ENCODE measurements at regions not wholly inside any gene's neighbourhood (a gene's known extent, or its start where the extent isn't known, plus 50 kb on each side); places are given as distances from the start of the nearest gene placed in this dataset.

DNA sequence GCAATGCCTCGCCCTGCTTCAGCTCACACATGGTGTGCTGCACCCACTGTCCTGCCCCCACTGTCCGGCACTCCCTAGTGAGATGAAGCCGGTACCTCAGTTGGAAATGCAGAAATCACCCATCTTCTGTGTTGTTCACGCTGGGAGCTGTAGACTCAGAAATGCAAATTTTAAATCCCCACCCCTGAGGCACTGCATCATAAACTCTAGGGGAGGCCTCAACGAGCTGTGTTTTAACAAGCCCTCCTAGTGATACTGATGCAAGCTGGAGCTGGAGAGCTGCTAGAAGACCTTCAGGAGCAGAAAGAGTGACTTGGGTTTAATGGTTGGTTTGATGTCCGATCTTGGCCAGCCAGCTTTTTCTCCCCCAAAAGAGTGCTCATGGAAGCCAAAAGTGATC, 146.0 kb upstream of the MAST4 start:
- no peak for DNase-seq (ENCODE audit: low spot score in 2 of 2, unreplicated experiment in 2 of 2)
- no peak overlapping the region for H3K4me3 Mint-ChIP-seq
- peaks cover 19% of the 10 kb centered on the region for H3K36me3 Mint-ChIP-seq
- H3K4me1 Mint-ChIP-seq = peaks cover 2% of the 10 kb centered on the region
- H3K27ac Mint-ChIP-seq = no peak overlapping the region
- H3K9me3 Mint-ChIP-seq = peaks cover 49% of the 10 kb centered on the region
- TF ChIP-seq, protein P1, sequence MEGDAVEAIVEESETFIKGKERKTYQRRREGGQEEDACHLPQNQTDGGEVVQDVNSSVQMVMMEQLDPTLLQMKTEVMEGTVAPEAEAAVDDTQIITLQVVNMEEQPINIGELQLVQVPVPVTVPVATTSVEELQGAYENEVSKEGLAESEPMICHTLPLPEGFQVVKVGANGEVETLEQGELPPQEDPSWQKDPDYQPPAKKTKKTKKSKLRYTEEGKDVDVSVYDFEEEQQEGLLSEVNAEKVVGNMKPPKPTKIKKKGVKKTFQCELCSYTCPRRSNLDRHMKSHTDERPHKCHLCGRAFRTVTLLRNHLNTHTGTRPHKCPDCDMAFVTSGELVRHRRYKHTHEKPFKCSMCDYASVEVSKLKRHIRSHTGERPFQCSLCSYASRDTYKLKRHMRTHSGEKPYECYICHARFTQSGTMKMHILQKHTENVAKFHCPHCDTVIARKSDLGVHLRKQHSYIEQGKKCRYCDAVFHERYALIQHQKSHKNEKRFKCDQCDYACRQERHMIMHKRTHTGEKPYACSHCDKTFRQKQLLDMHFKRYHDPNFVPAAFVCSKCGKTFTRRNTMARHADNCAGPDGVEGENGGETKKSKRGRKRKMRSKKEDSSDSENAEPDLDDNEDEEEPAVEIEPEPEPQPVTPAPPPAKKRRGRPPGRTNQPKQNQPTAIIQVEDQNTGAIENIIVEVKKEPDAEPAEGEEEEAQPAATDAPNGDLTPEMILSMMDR (IDR thresholded peaks at IDR 0.05; ENCODE audit: unreplicated experiment) = no peak
- no peaks in the 10 kb centered on the region for H3K27me3 Mint-ChIP-seq (ENCODE audit: low read depth)

DNA sequence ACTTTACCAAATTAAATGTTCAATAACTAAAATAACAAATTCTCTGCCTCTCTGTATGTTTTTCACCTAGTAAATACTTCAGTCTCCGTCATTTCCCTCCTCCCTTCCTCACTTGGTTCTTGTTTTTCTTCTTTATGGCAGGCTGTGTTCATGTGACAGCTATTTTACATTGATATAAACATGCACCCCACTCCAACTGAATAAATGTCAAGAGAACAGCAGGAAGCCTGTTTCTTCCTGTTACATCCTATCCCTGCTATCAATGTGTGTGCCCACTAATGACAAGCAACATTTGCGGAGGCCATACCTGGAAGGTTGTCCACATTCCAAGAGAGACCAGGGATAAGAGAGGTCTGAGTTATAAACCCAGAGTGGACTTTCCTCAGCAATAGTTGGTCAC, 145.2 kb upstream of the MAST4 start:
- H3K4me3 Mint-ChIP-seq = no peak overlapping the region
- no peak for DNase-seq (ENCODE audit: low spot score in 2 of 2, unreplicated experiment in 2 of 2)
- no peaks in the 10 kb centered on the region for H3K27me3 Mint-ChIP-seq (ENCODE audit: low read depth)
- H3K36me3 Mint-ChIP-seq = peaks cover 19% of the 10 kb centered on the region
- TF ChIP-seq, protein P1 (IDR thresholded peaks at IDR 0.05; ENCODE audit: unreplicated experiment) = no peak
- H3K27ac Mint-ChIP-seq = no peak overlapping the region
- H3K4me1 Mint-ChIP-seq = peaks cover 3% of the 10 kb centered on the region
- H3K9me3 Mint-ChIP-seq = peaks cover 53% of the 10 kb centered on the region

DNA sequence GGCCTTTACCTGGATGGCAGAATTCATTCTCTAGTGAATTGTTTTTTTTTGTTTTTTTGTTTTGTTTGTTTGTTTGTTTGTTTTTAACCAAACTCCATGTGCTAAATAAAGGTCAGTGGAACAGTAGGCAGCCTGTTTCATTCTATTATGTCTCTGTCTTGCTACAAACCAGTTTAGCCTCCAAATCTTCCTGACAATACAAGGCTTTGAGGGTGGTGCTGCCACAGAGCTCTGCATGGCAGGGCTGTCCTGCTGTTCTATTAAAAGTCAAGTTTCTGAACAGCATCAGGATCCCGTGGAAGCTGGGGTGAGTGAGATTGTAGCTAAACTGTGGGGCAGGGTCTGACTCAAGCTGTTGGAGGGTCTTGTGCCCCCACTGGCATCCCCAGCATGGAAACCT, 144.1 kb upstream of the MAST4 start:
- Mint-ChIP-seq H3K27ac (no peak overlapping the region), H3K36me3 (peaks cover 19% of the 10 kb centered on the region), H3K9me3 (peaks cover 52% of the 10 kb centered on the region), H3K4me3 (no peak overlapping the region), H3K27me3 (ENCODE audit: low read depth) (no peaks in the 10 kb centered on the region), H3K4me1 (peaks cover 3% of the 10 kb centered on the region)
- TF ChIP-seq, protein P1 (IDR thresholded peaks at IDR 0.05; ENCODE audit: unreplicated experiment) = no peak
- no peak for DNase-seq (ENCODE audit: low spot score in 2 of 2, unreplicated experiment in 2 of 2)

DNA sequence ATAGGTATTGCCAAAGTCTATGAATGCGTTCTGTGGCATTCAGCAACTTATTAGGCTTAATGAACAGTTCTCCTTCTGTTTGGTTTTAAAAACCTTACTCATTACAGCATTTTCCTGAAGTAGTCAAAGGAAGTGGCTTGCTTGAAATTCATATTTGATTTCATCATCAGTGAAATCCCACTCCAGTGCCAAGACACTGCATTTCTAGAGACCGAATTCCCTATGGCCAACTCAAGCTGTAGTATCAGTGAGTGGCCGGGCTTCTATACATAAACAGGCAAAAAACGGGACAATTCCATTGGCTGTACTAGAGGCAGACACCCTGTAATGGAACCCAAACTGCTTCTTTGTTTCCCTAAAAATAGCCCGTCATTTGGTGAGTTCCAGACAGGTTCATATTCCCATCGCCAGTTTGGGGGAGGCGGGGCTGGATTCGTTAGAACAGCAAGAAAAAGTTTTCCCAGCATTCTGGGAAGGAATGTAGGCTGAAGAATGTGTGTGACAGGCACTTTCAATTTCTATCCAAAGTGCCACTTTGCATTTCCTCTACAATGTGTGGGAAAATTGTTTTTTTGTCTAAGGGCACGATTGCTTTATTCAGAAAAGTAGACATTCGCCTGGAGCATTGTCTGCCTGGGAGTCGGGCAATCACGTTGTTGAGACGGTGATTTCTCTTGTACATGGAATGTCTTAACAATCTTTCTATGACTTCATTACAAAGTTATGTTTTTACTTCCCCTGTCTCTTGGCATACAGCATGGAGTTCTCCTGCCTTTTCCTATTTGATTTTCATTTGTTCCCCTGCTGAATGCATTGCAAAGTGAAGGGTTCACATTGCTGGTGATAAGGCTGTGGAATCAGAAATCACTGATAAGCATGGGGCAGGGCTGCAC, 141.8 kb upstream of the MAST4 start:
- peak overlapping the region; percentile 44 for H3K27ac Mint-ChIP-seq
- H3K9me3 Mint-ChIP-seq = peaks cover 38% of the 10 kb centered on the region
- H3K27me3 Mint-ChIP-seq (ENCODE audit: low read depth) = no peaks in the 10 kb centered on the region
- peaks cover 6% of the 10 kb centered on the region for H3K36me3 Mint-ChIP-seq
- TF ChIP-seq, protein P1 (IDR thresholded peaks at IDR 0.05; ENCODE audit: unreplicated experiment) = no peak
- H3K4me3 Mint-ChIP-seq = no peak overlapping the region
- peaks cover 3% of the 10 kb centered on the region for H3K4me1 Mint-ChIP-seq
- no peak for DNase-seq (ENCODE audit: low spot score in 2 of 2, unreplicated experiment in 2 of 2)

DNA sequence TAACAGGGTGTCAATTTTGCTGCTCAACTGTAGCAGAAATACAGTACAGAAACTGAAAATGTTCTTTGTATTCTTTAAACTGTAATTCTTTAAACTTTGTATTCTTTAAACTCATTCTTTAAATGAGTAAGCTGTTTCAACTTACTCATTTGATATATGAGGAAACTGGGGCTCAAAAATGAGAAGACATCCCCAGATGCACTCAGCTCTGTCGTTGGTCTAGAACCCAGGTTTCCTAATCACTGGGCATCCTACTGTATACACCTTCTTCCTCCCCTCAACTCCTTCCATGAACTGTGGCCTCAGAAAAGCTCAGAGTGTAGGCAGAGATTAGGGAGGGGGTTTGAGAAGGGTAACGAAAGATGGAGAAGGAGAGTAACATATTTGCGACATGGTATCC, 136.5 kb upstream of the MAST4 start:
- Mint-ChIP-seq H3K27ac (no peak overlapping the region), H3K36me3 (peaks cover 2% of the 10 kb centered on the region), H3K4me1 (peaks cover 3% of the 10 kb centered on the region), H3K9me3 (peaks cover 37% of the 10 kb centered on the region), H3K4me3 (no peak overlapping the region), H3K27me3 (ENCODE audit: low read depth) (peaks cover 6% of the 10 kb centered on the region)
- DNase-seq (ENCODE audit: low spot score in 2 of 2, unreplicated experiment in 2 of 2) = no peak
- TF ChIP-seq, protein P1 (IDR thresholded peaks at IDR 0.05; ENCODE audit: unreplicated experiment) = no peak

All from mesothelial cell of epicardium (in vitro differentiated cells).